ENCODE measurements at regions not wholly inside any gene's neighbourhood (a gene's known extent, or its start where the extent isn't known, plus 50 kb on each side); places are given as distances from the start of the nearest gene placed in this dataset.

DNA sequence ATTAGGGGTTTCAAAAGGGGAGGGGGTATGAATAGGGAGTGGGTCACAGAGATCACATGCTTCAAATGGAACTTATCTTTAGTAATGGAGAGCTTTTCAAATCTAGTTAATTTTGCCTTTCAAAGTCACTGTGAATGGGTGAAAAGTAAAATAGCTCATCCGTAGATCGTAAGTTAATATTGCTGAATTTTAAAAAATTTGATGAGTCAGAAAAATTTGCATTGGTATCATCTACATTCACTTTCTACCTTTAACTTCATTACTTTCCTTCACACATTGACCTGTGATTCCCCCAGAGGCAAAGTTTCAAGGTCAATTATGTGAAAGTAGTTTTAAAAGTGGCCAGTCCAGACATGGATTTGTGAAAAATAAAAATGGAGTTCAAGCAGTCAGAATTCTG lies 139.0 kb upstream of the SLC35B3 start:
- TF ChIP-seq, protein P1, sequence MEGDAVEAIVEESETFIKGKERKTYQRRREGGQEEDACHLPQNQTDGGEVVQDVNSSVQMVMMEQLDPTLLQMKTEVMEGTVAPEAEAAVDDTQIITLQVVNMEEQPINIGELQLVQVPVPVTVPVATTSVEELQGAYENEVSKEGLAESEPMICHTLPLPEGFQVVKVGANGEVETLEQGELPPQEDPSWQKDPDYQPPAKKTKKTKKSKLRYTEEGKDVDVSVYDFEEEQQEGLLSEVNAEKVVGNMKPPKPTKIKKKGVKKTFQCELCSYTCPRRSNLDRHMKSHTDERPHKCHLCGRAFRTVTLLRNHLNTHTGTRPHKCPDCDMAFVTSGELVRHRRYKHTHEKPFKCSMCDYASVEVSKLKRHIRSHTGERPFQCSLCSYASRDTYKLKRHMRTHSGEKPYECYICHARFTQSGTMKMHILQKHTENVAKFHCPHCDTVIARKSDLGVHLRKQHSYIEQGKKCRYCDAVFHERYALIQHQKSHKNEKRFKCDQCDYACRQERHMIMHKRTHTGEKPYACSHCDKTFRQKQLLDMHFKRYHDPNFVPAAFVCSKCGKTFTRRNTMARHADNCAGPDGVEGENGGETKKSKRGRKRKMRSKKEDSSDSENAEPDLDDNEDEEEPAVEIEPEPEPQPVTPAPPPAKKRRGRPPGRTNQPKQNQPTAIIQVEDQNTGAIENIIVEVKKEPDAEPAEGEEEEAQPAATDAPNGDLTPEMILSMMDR (IDR thresholded peaks at IDR 0.05), result no peak
- TF ChIP-seq, protein P2, sequence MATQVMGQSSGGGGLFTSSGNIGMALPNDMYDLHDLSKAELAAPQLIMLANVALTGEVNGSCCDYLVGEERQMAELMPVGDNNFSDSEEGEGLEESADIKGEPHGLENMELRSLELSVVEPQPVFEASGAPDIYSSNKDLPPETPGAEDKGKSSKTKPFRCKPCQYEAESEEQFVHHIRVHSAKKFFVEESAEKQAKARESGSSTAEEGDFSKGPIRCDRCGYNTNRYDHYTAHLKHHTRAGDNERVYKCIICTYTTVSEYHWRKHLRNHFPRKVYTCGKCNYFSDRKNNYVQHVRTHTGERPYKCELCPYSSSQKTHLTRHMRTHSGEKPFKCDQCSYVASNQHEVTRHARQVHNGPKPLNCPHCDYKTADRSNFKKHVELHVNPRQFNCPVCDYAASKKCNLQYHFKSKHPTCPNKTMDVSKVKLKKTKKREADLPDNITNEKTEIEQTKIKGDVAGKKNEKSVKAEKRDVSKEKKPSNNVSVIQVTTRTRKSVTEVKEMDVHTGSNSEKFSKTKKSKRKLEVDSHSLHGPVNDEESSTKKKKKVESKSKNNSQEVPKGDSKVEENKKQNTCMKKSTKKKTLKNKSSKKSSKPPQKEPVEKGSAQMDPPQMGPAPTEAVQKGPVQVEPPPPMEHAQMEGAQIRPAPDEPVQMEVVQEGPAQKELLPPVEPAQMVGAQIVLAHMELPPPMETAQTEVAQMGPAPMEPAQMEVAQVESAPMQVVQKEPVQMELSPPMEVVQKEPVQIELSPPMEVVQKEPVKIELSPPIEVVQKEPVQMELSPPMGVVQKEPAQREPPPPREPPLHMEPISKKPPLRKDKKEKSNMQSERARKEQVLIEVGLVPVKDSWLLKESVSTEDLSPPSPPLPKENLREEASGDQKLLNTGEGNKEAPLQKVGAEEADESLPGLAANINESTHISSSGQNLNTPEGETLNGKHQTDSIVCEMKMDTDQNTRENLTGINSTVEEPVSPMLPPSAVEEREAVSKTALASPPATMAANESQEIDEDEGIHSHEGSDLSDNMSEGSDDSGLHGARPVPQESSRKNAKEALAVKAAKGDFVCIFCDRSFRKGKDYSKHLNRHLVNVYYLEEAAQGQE (IDR thresholded peaks at IDR 0.05; ENCODE audit: insufficient read depth in 1 of 2, low read depth in 2 of 2, low read length in 1 of 2), result no peak
- no peak for TF ChIP-seq POLR2AphosphoS5 (IDR thresholded peaks at IDR 0.05; ENCODE audit: low read depth, low read length)

Data from Panc1 (cell line).